ENCODE measurements at regions not wholly inside any gene's neighbourhood (a gene's known extent, or its start where the extent isn't known, plus 50 kb on each side); places are given as distances from the start of the nearest gene placed in this dataset.
"Not testable (repeated sequence)": the region's sequence is repeated elsewhere in the genome, so short reads cannot be mapped to it uniquely, and the experiment has no call there.

DNA sequence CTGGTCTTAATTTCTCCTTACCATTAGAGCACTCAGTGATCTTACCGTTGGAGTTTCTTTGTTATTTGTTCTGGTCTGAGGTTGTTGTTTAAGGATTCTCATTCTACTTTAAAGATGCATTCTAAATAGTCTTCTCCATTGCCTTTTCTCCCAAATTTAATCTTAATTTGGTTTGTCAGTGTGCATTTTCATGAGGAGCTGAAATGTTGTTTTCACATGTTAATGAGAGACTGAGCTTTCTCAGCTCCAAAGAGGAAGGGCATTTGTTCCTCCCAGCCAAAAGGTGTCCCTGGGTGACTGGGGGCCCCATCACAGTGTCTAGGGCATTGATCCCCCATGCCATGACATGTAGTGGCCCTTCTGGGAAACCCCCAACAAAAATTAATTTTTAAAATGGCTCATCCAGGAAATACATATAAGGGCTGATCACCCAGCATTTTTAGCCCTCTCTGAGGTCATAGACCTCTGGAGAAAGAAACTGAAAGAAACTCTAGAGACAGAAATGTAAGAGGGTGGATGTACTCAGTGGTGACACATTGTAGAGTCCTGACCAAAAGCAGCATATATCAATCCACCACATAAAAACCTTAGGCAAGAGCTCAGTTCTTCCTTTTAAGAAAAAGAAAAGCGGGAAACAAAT lies 240.4 kb upstream of the RAI14 start:
- Histone ChIP-seq H3K9me3 (ENCODE audit: insufficient read depth, low read depth, low read length) (peaks cover 33% of the 10 kb centered on the region), H3K9ac (ENCODE audit: low read depth, low read length) (peak overlapping the region; percentile 11; the same call in 1 of the 2 replicates), H3K4me1 (ENCODE audit: insufficient read depth, low read length) (peaks cover 50% of the 10 kb centered on the region), H3K27me3 (ENCODE audit: insufficient read depth, low read length) (no peaks in the 10 kb centered on the region), H3K27ac (ENCODE audit: low read length) (peak overlapping the region; percentile 80), H3K36me3 (ENCODE audit: insufficient read depth, low read depth, low read length) (0 out of 2 replicates have a peak, but pooled peaks cover 5% of the 10 kb centered on the region), H3K4me3 (ENCODE audit: low read length) (peak overlapping the region; percentile 3; the same call in 1 of the 2 replicates)

DNA sequence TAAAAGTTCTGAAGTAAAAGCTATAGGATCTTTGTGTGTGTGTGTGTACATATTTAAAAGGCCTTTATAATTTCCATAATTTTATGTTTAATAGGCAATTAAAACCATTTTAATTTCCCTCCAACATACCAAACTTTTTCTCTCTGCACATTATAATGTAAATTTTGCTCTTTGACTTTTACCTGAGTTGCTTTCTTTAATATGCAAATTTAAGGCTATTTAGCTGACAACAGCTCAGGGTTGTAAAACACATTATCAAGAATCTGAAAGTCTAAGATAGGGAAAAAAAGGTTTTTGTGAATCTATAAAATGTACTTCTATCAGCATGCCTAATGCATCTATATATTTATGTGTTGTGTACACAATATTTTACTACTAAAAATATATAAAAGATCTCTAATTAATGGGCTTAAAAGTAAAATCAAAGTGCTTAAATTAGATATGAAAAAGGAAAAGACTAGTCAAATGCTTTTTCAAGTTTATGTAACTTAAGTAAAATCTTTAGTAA lies 239.6 kb upstream of the RAI14 start:
- Histone ChIP-seq H3K27ac (ENCODE audit: low read length) (no peak overlapping the region), H3K36me3 (ENCODE audit: insufficient read depth, low read depth, low read length) (0 out of 2 replicates have a peak, but pooled peaks cover 5% of the 10 kb centered on the region), H3K27me3 (ENCODE audit: insufficient read depth, low read length) (no peaks in the 10 kb centered on the region), H3K4me3 (ENCODE audit: low read length) (peak overlapping the region; percentile 24), H3K9me3 (ENCODE audit: insufficient read depth, low read depth, low read length) (peaks cover 42% of the 10 kb centered on the region), H3K9ac (ENCODE audit: low read depth, low read length) (peak overlapping the region; percentile 42; the same call in 1 of the 2 replicates), H3K4me1 (ENCODE audit: insufficient read depth, low read length) (peaks cover 42% of the 10 kb centered on the region; the same call in 1 of the 2 replicates)

DNA sequence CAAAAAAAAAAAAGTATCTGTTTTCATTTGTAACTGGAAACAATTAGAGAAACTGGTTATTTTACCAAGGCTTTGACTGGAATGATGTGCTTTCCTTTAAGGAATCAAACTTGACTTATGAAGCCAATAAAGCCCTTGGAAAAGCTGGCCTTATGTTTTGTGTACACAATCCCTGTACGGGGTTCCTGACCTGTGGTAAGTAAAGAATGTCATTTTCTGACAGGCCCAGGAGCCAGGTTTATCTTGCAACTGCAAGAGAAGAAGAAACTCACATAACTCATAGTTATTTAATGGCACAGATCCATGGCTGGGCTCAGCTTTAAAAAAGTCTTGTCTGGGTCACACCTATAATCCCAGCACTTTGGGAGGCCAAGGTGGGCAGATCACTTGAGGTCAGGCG lies 235.9 kb upstream of the RAI14 start:
- not testable (repeated sequence) for H3K27me3 ChIP-seq (ENCODE audit: insufficient read depth, low read length); H3K4me3 ChIP-seq (ENCODE audit: low read length); H3K9ac ChIP-seq (ENCODE audit: low read depth, low read length); H3K36me3 ChIP-seq (ENCODE audit: insufficient read depth, low read depth, low read length); H3K27ac ChIP-seq (ENCODE audit: low read length)
- Histone ChIP-seq H3K9me3 (ENCODE audit: insufficient read depth, low read depth, low read length) (peaks cover 64% of the 10 kb centered on the region), H3K4me1 (ENCODE audit: insufficient read depth, low read length) (peaks cover 19% of the 10 kb centered on the region; the same call in 1 of the 2 replicates)

DNA sequence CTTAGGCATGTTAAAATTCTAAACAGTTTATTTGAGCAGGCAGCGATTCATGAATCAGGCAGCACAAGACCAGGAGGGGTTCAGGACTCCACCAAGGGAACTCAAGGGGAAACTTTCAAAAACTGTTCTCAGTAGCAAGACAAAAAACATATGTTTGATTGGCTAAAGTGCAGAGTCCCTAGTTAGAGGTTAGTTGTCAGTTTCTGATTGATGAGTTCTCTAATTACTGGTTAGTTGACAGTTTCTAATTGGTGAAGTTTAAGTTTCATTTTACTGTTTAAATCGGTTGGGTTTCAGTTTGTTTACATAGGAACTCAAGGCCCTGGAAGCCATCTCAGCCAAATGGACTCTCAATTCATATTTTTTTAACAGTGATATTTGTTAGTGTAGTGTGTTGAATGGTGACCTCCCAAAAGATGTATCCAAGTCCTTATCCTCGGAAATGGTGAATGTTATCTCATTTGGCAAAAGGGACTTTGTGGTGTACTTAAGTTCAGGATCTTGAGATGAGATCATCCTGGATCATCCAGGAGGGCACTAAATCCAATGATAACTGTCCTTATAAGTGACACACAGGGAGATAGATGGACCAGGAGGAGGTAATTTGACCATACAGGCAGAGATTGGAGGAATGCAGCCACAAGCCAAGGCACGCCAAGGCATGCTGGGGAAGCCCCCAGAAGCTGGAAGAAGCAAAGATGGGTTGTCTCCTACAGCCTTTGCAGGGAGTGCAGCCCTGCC lies 219.2 kb upstream of the RAI14 start:
- H3K36me3 ChIP-seq (ENCODE audit: insufficient read depth, low read depth, low read length) = no peaks in the 10 kb centered on the region
- no peak overlapping the region for H3K27ac ChIP-seq (ENCODE audit: low read length)
- peaks cover 9% of the 10 kb centered on the region; the same call in 1 of the 2 replicates for H3K9me3 ChIP-seq (ENCODE audit: insufficient read depth, low read depth, low read length)
- H3K27me3 ChIP-seq (ENCODE audit: insufficient read depth, low read length) = no peaks in the 10 kb centered on the region
- no peaks in the 10 kb centered on the region for H3K4me1 ChIP-seq (ENCODE audit: insufficient read depth, low read length)
- H3K4me3 ChIP-seq (ENCODE audit: low read length) = no peak overlapping the region
- H3K9ac ChIP-seq (ENCODE audit: low read depth, low read length) = no peak overlapping the region

DNA sequence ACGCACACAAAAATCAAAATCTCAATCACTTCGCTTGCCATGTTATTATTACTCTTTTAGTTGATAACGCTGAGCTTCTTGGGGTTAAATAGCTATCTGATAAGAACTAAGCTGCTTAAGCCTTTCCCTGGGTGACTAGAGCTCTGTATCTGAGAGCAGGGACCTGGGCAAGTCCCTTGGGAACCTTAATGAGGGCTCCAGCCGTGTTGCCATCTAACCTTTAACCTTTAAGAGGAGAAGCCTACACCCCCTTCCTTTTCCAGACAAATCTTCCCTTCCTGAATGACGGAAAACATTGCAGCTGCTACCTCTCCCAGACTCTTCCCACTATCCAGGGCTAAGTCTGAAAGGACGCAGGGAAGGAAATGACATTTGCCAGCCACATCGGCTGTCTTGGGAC lies 216.5 kb upstream of the RAI14 start:
- H3K9ac ChIP-seq (ENCODE audit: low read depth, low read length) = no peak overlapping the region
- H3K4me1 ChIP-seq (ENCODE audit: insufficient read depth, low read length) = no peaks in the 10 kb centered on the region
- no peak overlapping the region for H3K4me3 ChIP-seq (ENCODE audit: low read length)
- H3K27me3 ChIP-seq (ENCODE audit: insufficient read depth, low read length) = no peaks in the 10 kb centered on the region
- no peak overlapping the region for H3K27ac ChIP-seq (ENCODE audit: low read length)
- H3K36me3 ChIP-seq (ENCODE audit: insufficient read depth, low read depth, low read length) = no peaks in the 10 kb centered on the region
- H3K9me3 ChIP-seq (ENCODE audit: insufficient read depth, low read depth, low read length) = peaks cover 5% of the 10 kb centered on the region; the same call in 1 of the 2 replicates

DNA sequence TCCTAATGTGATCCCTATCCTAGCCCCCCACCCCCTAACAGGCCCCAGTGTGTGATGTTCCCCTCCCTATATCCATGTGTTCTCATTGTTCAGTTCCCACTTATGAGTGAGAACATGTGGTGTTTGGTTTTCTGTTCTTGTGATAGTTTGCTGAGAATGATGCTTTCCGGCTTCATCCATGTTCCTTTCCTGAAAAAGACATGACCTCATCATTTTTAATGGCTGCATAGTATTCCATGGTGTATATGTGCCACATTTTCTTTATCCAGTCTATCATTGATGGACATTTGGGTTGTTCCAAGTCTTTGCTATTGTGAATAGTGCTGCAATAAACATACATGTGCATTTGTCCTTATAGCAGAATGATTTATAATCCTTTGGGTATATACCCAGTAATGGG lies 214.4 kb upstream of the RAI14 start:
- H3K27me3 ChIP-seq (ENCODE audit: insufficient read depth, low read length); H3K4me1 ChIP-seq (ENCODE audit: insufficient read depth, low read length); H3K36me3 ChIP-seq (ENCODE audit: insufficient read depth, low read depth, low read length); H3K9ac ChIP-seq (ENCODE audit: low read depth, low read length); H3K9me3 ChIP-seq (ENCODE audit: insufficient read depth, low read depth, low read length); H3K4me3 ChIP-seq (ENCODE audit: low read length); H3K27ac ChIP-seq (ENCODE audit: low read length): not testable (repeated sequence)

DNA sequence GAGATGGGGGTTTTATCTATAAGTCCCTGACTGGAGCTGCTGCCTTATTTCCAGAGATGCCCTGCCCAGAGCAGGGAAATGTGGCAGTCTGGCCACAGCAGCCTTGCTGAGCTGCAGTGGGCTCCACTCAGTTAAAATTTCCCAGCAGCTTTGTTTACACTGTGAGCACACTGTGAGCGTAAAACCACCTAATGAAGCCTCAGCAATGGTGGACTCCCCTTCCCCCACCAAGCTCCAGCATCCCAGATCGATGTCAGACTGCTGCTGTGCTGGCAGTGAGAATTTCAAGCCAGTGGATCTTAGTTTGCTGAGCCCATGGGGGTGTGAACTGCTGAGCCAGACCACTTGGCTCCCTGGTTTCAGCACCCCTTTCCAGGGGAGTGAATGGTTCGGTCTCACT lies 208.7 kb upstream of the RAI14 start:
- Histone ChIP-seq H3K4me3 (ENCODE audit: low read length) (no peak overlapping the region), H3K9me3 (ENCODE audit: insufficient read depth, low read depth, low read length) (no peaks in the 10 kb centered on the region), H3K9ac (ENCODE audit: low read depth, low read length) (no peak overlapping the region), H3K27ac (ENCODE audit: low read length) (no peak overlapping the region), H3K36me3 (ENCODE audit: insufficient read depth, low read depth, low read length) (no peaks in the 10 kb centered on the region), H3K27me3 (ENCODE audit: insufficient read depth, low read length) (no peaks in the 10 kb centered on the region), H3K4me1 (ENCODE audit: insufficient read depth, low read length) (peaks cover 4% of the 10 kb centered on the region)

DNA sequence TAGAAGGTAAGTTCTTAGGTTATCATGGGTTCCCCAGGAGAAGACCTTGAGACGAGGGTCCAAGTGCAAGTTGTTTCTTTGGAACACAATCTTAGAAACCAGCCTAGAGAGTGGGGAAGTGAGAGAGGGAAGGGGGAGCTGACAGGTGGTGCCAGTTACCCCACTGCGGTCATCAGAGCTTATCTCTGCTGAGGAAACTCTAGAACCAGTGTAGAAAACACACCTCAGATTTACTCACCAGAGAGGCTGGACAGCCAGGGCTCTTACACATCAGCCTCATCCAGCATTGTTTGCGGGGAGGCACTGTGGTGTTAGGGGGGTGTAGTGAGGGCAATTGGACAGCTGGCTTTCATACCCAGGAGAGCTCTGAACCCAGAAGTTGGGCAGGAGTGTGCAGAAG lies 206.5 kb upstream of the RAI14 start:
- Histone ChIP-seq H3K27me3 (ENCODE audit: insufficient read depth, low read length) (no peaks in the 10 kb centered on the region), H3K27ac (ENCODE audit: low read length) (no peak overlapping the region), H3K36me3 (ENCODE audit: insufficient read depth, low read depth, low read length) (no peaks in the 10 kb centered on the region), H3K4me1 (ENCODE audit: insufficient read depth, low read length) (peaks cover 4% of the 10 kb centered on the region), H3K9ac (ENCODE audit: low read depth, low read length) (no peak overlapping the region), H3K9me3 (ENCODE audit: insufficient read depth, low read depth, low read length) (no peaks in the 10 kb centered on the region), H3K4me3 (ENCODE audit: low read length) (no peak overlapping the region)

DNA sequence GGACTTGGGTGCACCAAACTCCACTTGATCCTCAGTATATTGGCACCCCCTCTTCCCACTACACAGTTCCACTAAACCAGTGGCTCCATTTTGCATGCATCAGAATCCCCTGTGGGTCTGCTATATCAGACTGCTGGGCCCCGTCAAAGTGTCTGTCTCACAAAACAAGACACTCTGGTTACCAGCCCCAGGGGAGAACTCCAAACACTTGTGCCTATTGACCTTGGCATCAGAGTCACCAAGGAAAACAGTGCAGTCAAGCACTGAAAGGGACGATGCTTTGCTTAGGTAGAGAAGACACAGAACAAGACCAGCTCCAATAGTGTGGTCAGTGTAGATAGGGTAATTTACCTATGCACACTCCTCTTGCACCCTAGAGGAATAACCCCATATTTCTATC lies 205.8 kb upstream of the RAI14 start:
- Histone ChIP-seq H3K9me3 (ENCODE audit: insufficient read depth, low read depth, low read length) (no peaks in the 10 kb centered on the region), H3K4me1 (ENCODE audit: insufficient read depth, low read length) (peaks cover 4% of the 10 kb centered on the region), H3K9ac (ENCODE audit: low read depth, low read length) (no peak overlapping the region), H3K27ac (ENCODE audit: low read length) (no peak overlapping the region), H3K4me3 (ENCODE audit: low read length) (no peak overlapping the region), H3K27me3 (ENCODE audit: insufficient read depth, low read length) (no peaks in the 10 kb centered on the region), H3K36me3 (ENCODE audit: insufficient read depth, low read depth, low read length) (no peaks in the 10 kb centered on the region)

DNA sequence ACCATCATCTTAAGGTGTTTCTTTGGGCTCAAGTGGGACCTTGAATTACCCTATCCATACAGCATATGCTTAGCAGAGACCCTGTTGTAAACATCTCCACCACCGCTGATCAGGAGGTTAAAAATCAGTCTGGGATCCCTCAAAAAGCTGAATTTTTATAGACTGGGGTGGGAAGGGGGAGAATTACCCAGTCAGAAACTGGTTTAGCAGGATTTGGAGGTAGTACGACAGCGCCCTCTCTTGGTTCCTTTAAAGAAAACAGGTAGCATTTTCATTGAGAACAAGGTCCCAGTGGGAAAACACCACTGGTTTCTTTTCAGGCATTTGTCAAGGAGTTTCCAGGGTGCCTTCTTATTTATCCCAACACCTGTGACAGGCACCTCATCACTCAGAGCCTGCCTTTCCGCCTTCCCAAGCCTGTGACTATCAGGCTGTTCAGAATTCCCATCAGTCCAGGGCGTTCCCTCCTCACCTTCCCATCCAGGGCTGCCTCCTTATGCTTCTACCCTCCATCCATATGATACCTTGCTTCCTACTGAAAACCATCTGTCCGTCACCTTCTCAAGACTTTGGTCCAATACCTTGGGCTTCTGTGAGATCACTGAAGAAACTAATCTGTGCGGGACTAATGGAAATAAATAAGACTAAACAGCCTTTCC lies 203.8 kb upstream of the RAI14 start:
- Histone ChIP-seq H3K4me3 (ENCODE audit: low read length) (no peak overlapping the region), H3K9me3 (ENCODE audit: insufficient read depth, low read depth, low read length) (no peaks in the 10 kb centered on the region), H3K36me3 (ENCODE audit: insufficient read depth, low read depth, low read length) (no peaks in the 10 kb centered on the region), H3K4me1 (ENCODE audit: insufficient read depth, low read length) (peaks cover 4% of the 10 kb centered on the region), H3K9ac (ENCODE audit: low read depth, low read length) (no peak overlapping the region), H3K27ac (ENCODE audit: low read length) (no peak overlapping the region), H3K27me3 (ENCODE audit: insufficient read depth, low read length) (no peaks in the 10 kb centered on the region)

DNA sequence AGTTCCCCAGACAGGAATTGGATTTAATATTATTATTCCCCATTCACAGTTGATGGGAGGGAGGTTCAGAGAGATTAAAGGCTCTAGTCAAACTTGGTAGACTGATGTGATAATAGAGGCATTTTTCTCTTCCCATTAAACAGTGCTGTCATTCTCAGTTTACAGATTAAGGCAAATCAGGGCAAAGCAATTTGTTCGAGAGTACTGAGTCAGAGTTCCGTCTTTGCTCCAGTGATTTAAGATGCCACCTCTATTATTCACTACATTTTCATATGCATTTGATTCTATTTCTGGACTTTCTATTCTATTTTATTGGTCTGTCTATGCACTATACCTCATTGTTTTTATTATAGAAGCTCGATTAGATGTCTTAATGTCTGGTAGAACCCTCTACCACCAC lies 201.0 kb upstream of the RAI14 start:
- H3K9me3 ChIP-seq (ENCODE audit: insufficient read depth, low read depth, low read length) = peaks cover 21% of the 10 kb centered on the region
- H3K4me1 ChIP-seq (ENCODE audit: insufficient read depth, low read length) = peaks cover 4% of the 10 kb centered on the region
- H3K36me3 ChIP-seq (ENCODE audit: insufficient read depth, low read depth, low read length) = no peaks in the 10 kb centered on the region
- H3K27ac ChIP-seq (ENCODE audit: low read length) = no peak overlapping the region
- no peaks in the 10 kb centered on the region for H3K27me3 ChIP-seq (ENCODE audit: insufficient read depth, low read length)
- no peak overlapping the region for H3K4me3 ChIP-seq (ENCODE audit: low read length)
- no peak overlapping the region for H3K9ac ChIP-seq (ENCODE audit: low read depth, low read length)

All from iPS-20b (cell line).